NCI-H1694 treated with DMSO at 0.1 percent for 48 hours (cell line): ENCODE measurements at regions not wholly inside any gene's neighbourhood (a gene's known extent, or its start where the extent isn't known, plus 50 kb on each side); places are given as distances from the start of the nearest gene placed in this dataset.
"Not testable (repeated sequence)": the region's sequence is repeated elsewhere in the genome, so short reads cannot be mapped to it uniquely, and the experiment has no call there.

Source experiments
- DNase-seq: peaks from one replicate; lab custom pipeline; 2025; lab: John Stamatoyannopoulos, UW

- not testable (repeated sequence) for DNase-seq
Observed at GRCh38 chr13:21261487-21262216, 85.2 kb downstream of the MRPL57 start.

DNA sequence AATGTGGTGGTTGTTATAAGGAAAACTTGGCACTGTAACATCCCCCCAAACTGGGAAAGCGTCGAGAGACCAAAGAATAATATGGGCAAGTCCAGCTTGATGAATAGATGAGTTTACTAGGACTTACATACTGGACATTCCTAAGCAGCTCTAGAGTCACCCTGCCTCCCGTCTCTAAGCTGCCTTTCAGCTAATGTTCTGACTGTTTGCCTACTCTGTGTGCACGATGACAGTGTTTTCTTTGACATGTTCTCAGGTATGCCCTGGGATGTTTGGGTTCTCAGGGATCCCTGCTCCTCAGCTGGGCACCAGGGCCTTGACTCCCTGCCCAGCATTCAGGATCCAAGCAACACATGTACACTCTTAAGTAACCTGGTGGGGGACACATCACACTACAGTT lies 87.5 kb downstream of the MRPL57 start:
- DNase-seq = not testable (repeated sequence)

DNA sequence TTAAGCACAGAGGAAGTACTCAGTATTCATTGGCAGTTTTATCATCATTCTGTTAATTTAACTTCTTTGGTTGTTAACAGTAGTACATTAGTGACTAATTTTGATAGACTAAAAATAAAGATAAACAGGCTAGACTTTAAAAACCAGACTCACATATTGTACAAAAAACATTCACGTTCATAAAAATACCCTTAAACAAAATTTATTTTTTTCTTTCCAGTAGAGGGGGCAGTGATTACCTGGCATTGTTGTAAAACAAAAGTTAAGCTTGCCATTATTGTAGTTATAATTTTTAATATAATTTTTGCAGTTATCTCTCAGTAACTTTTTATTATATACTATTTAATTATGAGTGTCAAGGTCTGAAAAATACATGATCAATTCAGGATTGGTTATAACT lies 92.0 kb downstream of the MRPL57 start:
- not testable (repeated sequence) for DNase-seq

DNA sequence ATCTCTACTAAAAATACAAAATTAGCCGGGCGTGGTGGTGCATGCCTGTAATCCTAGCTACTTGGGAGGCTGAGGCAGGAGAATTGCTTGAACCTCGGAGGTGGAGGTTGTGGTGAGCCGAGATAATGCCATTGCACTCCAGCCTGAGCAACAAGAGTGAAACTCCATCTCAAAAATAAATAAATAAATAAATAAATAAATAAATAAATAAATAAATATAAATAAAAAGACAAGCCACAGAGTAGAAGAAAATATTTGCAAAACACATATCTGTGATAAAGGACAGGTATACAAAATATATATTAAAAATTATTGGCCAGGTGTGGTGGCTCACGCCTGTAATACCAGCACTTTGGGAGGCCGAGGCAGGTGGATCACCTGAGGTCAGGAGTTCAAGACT lies 96.0 kb downstream of the MRPL57 start:
- not testable (repeated sequence) for DNase-seq

DNA sequence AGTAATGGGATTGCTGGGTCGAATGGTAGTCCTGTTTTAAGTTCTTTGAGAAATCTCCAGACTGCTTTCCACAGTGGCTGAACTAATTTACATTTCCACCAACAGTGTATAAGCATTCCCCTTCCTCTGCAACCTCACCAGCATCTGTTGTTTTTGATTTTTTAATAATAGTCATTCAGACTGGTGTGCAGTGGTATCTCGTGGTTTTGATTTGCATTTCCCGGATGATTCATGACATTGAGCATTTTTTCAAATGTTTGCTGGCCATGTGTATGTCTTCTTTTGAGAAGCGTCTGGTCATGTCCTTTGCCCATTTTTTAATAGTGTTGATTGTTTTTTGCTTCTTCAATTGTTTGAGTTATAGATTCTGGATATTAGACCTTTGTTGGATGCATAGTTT lies 98.0 kb downstream of the MRPL57 start:
- not testable (repeated sequence) for DNase-seq

DNA sequence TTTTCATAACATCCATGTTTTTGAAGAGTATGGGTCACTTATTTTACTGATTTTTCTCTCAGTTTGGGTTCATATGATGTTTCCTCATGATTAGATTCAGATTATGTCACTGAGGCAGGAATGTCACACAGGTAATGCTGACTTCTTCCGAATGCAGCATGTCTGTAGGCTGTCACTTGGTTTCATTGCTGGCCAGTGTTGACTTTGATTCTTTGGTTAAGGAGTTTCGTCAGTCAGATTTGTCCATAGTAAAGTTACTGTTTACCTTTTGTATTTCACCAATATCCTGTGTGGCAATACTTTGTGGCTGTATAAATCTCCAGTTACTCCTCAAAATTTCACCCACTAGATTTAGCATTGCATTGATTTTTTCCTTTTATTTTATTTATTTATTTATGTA lies 105.6 kb downstream of the MRPL57 start:
- no peak for DNase-seq

DNA sequence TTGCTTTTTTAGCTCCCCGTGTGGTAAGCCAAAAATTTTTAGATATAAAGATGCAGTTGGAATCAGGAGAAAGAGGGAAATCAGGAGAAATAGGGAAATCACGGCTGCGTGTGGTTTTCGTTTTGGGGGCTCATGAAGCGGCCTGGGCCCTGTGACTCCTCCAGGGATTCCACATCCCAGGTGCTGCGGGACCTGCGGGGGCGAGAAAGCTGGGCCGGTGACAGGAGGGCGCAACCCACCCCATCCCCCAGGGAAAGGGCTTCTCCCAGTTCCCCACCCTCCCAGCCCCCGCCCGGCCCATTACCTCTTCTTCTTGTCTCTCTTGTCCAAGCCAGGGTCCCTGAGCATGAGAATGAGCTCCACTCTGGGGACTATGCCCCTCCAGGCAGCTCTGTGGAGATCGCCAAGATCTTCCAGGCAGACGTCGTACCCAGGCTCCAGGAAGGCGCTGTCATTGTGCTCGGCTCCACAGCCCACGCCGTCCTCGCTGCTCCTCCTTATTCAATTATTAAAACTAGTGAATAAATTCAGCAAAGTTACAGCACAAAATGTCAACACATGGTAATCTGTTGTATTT lies 111.0 kb downstream of the MRPL57 start:
- no peak for DNase-seq

- DNase-seq = no peak
Observed at GRCh38 chr13:21289475-21289874, 113.0 kb downstream of the MRPL57 start.

DNA sequence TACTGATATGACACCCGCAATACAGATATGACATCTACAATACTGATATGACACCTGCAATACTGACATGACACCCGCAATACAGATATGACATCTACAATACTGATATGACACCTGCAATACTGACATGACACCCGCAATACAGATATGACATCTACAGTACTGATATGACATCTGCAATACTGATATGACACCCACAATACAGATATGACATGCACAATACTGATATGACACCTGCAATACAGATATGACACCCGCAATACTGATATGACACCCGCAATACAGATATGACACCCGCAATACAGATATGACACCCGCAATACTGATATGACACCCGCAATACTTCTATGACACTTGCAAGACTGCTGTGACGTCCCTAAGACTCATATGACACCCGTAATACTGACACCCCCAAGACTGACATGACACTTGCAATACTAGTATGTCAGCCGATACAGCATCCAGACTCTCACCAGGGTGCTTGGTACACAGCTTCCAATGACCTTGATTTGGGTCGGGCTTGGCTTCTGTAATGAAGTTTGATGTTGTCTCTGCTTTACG lies 114.1 kb downstream of the MRPL57 start:
- not testable (repeated sequence) for DNase-seq

- DNase-seq = no peak
Observed at GRCh38 chr13:21291840-21292239, 115.4 kb downstream of the MRPL57 start.

- DNase-seq = not testable (repeated sequence)
Observed at GRCh38 chr13:21296991-21297390, 120.5 kb downstream of the MRPL57 start.

DNA sequence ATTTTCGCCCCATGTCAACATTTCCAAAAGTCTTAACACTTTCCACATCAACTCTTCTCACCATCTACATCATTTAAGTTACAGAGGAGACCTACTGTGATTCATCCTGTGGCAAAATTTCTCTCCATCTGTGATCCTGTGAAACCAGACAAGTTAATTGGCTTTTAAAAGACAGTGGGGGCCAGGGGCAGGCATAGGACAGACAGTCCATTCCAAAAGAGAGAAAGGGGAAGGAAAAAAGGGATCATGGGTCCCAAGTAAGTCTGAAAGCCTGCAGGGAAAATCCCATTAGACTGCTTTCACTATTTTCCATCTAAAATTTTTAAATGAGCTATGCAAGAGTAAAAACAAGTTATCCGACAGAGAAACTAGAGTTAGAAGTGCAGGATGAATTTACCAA lies 121.0 kb downstream of the MRPL57 start:
- no peak for DNase-seq

DNA sequence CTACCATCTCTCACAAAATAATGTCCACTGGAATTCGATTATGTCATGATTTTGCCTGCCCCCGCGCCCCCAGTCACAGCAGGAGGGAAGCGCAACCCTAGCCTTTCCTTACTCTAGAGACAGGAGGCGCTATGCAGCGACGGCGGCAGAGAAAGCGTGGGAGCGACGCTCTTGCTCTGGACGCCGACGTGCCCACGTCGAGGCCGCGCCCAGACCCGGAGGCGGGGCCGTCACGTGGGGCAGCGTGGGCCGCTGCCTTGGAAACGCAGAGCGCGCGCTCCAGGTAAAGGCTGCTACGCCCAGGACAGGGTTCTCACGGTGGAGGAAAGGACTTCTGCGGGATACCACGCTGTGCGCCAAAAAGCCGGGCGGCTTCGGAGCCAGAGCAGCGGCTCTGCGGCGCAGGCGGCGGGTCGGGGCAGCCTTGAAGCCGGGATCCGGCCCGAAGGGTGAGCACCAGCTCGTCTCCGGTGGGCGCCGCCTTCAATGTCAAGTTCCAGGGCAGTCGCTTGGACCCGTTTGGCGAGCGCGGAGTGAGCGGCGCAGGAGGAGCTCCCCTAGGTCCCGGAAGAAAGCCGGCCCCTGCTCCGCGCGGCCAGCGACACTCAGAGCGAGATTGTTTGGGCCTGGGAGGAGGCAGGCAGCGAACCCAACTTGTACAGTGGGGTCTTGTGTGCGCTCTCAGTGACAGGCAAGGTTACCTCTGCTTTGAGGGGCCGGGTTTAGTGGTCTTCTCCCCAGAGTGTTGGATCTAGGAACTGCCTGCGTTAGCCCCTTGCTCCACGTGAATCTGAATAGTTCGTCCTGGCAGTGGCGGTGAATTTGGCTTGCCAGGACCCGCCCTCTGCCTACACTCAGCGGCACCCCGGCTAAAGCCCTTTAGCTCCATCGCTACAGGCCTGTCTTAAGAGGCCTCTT lies 121.7 kb downstream of the MRPL57 start:
- DNase-seq = peak; percentile 59

- no peak for DNase-seq
Observed at GRCh38 chr13:21304256-21304655, 127.8 kb downstream of the MRPL57 start.

DNA sequence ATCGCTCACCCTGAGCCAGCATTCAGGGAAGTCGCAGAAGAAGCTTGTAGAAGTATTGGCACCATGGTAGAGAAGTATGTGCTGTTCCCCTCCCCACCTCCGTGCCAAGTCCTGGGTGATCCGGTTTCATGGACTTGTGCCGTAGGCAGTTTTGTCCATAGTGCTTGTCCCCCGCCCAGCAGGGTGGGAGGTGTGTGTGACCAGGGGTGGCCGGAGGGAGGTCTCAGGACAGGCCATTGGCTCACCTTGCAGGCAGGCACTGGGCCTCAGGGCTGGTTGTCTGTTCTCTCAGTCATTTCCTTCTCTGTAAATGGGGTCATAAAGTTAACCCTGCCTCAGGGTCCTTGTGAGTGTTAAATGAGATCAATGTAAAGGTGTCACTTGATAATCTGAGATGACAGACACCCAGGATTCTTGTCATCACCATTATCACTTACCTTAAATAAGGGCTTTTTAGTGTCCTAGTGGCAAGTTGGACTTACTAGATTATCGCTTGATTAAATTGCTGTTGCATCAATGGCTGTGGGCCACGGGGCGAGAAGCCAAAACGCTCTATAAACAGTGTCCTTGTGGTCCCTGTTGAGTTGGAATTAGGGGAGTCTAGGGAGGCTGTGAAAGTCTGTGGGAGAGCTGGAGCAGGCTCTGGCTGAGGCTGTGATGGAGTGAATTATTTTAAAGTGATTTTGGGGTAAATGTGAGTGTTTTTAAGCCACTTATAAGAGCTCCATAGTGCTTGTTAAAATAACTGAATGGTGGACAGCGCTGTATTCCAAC lies 130.0 kb downstream of the MRPL57 start:
- DNase-seq = not testable (repeated sequence)

GRCh38 chr13:21307158-21307557 lies 130.7 kb downstream of the MRPL57 start:
- not testable (repeated sequence) for DNase-seq

- DNase-seq = no peak
Observed at GRCh38 chr13:21308906-21309305, 132.4 kb downstream of the MRPL57 start.

DNA sequence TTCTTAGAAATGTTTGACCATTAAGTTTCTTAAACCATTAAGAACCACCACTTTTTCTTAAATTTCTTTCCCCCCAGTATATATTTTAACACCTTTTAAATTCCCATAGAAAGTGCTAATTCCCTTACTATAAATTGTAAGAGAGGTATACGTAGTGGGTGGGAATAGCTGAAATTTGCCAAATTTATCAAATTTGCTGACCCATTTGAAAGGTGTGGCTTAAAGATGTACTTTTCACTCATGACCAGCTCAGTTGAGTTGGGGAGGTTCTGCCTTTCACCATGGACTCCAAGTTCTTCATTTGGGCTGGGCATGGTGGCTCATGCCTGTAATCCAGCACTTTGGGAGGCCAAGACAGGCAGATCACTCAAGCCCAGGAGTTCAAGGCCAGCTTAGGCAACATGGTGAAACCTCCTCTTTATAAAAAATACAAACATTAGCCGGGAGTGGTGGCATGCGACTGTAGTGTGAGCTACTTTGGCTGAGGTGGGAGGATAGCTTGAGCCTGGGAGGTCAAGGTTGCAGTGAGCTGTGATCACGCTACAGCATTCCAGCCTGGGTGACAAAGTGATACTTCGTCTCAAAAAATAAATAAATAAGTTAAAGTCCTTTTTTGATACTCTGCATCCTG lies 133.2 kb downstream of the MRPL57 start:
- no peak for DNase-seq

DNA sequence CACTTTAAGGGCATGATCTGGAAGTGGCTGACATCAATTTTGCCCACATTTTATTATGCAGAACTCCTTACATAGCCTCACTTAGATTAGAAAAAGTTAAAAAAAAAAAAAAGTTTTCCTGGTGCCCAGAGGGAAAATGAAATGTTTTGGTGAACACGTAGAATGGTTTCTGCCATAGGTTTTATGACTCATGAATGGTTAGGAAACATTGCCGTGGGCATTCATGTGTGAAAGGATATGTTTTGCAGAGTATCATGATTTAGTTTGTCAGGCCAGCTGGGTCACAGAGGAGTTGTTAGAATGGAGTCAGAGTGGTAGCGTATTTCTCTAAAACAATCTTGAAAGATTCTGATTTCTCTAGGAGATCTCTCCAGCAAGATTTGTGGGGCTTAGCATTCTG lies 133.8 kb downstream of the MRPL57 start:
- DNase-seq = no peak

DNA sequence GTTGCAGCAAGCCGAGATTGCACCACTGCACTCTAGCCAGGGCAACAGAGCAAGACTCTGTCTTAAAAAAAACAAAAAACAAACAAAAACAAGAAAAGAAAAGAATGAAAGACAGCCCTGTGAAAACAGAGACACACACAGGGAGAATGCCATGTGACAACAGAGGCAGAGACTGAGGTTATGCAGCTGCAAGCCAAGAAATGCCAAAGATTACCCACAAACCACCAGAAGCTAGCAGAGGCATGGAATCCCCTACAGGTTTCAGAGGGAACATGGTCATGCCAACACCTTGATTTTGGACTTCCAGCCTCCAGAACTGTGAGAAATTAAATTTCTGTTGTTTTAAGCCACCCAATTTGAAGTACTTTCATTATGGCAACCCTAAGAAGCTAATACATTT lies 138.5 kb downstream of the MRPL57 start:
- DNase-seq = not testable (repeated sequence)

DNA sequence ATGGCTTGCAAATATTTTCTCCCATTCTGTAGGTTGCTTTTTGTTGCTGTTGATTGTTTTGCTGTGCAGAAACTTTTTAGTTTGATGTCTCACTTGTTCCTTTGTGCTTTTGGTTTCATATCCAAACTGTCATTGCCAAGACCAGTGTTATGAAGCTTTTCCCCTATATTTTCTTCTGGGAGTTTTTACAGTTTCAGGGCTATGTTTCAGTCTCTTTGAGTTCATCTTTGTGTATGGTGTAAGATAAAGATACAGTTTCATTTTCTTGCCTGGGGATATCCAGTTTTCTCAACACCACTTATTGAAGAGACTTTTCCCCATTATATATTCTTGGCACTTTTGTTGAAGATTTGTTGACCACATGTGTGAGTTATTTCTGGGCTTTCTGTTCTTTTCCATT lies 139.9 kb downstream of the MRPL57 start:
- DNase-seq = no peak
